T-helper 1 cell treated with Interleukin-12 subunit alpha and Interleukin-12 subunit beta and Interleukin-4 antibody, amounts not matched to agents 30 ng/mL and 1 ng/mL, for 36 hours (primary cell): ENCODE measurements at regions not wholly inside any gene's neighbourhood (a gene's known extent, or its start where the extent isn't known, plus 50 kb on each side); places are given as distances from the start of the nearest gene placed in this dataset.
"Not testable (repeated sequence)": the region's sequence is repeated elsewhere in the genome, so short reads cannot be mapped to it uniquely, and the experiment has no call there.

Experiments
- intact Hi-C: fragments of 100-400 bp; cut with micrococcal nuclease; formaldehyde crosslinking; loops from one replicate; pipeline ENCODE4 v1.15.1; 2024

DNA sequence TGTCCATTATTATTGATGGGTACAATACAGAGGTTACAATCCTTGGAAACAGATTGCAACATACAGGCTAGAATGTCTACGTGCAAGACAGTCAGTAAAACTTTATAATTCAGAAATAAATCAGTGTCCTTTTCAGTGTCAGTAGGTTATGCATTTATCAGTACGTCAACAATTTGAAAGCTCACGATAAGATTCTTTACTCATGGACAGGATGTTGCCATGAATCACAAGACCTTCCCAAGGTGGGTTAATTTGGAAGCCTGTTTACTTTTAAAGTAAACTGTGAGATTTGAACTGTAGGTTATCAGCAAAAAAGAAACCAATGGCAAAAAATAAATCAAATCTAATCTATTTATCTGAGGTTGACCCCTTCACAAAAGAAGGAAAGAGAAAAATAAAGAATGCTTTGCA, 243.9 kb upstream of the AGTR1 start:
- intact Hi-C loops, result no loop called here

DNA sequence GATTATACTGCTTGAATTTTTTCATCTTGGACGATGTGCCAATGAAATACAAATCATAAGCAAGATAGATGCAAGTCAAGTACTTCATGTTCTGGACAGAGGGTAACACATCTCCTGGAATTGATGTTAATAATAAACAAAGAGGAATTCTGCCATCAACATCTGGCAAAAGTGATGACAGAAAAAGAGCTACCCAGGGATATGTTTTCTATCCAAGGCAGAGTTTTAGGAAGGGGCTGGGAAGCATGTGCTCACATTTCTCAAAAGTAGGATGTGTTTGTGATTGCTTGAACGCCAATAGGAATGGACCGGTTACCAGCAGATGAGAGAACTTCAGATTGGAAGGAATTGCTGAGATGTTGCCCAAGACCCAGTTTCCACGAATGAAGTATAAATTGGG, 242.6 kb upstream of the AGTR1 start:
- intact Hi-C loops, result no loop called here

- intact Hi-C loops, result no loop called here
These were observed 239.8 kb upstream of the AGTR1 start for GRCh38 chr3:148457886-148458285.

- intact Hi-C loops, result no loop called here
These were observed 237.7 kb upstream of the AGTR1 start for GRCh38 chr3:148459931-148460513.

DNA sequence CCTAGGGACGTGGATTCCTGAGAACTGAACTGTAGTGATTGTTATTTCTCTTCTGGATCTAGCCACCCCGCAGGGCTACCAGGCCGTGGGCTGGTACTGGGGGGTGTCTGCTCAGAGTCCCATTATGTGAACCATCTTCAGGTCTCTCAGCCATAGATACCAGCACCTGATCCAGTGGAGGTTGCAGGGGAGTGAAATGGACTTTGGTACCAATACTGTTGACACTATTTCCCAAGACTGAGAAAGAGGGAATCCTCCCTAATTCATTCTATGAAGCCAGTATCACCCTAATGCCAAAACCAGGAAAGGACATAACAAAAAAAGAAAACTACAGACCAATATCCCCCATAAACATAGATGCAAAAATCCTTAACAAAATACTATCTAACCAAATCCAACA, 237.0 kb upstream of the AGTR1 start:
- intact Hi-C loops, result no loop called here

- intact Hi-C loops, result no loop called here
These were observed 233.5 kb upstream of the AGTR1 start for GRCh38 chr3:148464246-148464645.

- intact Hi-C loops, result no loop called here
These were observed 231.6 kb upstream of the AGTR1 start for GRCh38 chr3:148466143-148466542.

DNA sequence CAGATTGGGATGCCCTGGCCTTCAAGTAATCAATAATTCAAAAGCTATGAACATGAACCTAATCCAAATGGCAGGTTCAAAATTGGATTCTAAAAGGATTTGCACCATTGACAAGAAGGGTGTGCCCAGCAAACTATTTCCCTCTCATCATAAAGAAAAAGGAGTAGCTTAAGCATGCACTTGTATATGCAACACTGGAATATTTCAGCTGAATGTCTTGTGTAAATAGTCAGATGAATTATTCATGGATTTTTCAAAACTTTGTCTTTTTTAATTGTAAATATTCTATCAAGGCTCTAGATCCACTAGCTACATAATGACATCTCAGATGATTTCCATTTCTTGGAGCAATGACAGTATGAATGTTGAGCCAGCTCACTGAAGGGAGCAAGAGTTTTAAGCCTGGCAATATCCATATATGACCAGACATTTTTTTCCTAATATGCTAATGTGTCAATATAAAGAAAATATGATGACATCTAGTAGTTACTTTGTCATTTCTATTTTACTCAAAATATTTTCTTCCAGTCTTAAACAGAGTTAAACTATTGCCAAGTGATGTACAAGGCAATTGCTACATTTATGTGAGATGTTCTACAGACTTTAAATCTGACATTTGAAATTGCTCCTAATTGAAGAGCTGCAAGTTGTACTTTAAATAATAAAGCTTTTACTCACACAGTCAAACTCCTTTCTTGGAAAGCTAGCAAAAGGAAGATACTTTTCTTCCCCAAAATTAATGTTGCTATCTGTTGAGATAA, 230.5 kb upstream of the AGTR1 start:
- intact Hi-C loops, result no loop called here

DNA sequence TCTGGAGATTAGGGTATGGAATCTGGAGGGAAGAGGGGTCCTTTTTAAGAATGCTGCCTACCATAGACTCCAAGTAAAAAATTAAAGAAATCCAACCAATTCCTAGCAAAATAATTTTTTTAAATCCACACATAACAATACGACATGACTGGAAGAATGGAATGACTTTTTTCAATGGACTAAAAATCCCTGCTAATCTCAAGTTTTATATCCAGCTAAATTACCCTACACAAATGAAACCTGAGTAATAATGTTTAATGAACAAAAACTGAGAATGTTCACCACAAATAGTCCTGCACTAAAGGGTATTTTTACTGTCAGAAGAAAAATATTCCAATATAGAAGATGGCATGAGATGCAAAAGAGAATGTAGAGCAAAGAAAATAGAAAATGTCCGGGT, 220.3 kb upstream of the AGTR1 start:
- intact Hi-C loops, result no loop called here

GRCh38 chr3:148493631-148494030, 204.1 kb upstream of the AGTR1 start:
- intact Hi-C loops, result no loop called here

- intact Hi-C loops, result no loop called here
These were observed 203.3 kb upstream of the AGTR1 start for GRCh38 chr3:148494451-148494850.

GRCh38 chr3:148500881-148501280, 196.8 kb upstream of the AGTR1 start:
- intact Hi-C loops, result no loop called here

- intact Hi-C loops, result no loop called here
These were observed 187.6 kb upstream of the AGTR1 start for GRCh38 chr3:148510116-148510515.

DNA sequence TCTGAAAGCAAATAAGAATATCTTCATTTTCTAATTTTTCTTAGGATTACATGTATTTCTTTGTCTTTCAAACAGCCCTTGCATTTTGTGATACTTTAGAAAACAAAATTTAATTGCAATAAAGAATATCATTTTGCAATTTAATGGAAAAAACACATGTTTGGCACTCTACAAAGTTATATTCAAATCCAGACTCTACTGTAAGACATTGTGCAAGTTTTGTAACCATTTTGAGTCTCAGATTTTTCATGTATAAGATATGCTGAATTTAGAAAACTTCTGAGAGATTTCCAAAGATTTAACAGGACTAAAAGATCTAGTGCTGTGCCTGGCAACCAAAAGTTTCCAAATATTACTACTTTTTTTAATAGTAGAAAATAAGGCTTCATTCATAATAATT, 187.1 kb upstream of the AGTR1 start:
- intact Hi-C loops, result no loop called here

DNA sequence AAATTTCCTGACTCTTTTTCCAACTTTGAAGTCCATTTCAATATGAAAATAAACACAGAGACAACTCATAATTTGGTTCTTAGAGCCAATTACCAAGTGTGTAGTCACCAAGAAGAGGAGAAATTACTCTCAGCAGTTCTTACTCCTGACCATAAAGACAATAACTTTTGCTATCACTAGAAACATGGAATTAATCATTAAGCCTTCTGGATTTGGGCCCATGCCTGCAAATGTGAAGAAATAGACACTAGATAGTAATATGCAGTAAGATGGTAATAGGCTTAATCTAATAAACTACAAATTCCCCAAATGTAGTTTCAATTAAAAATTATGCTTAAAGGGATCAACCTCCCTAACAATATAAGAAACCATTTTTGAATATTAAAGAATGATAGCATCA, 185.1 kb upstream of the AGTR1 start:
- intact Hi-C loops, result no loop called here

DNA sequence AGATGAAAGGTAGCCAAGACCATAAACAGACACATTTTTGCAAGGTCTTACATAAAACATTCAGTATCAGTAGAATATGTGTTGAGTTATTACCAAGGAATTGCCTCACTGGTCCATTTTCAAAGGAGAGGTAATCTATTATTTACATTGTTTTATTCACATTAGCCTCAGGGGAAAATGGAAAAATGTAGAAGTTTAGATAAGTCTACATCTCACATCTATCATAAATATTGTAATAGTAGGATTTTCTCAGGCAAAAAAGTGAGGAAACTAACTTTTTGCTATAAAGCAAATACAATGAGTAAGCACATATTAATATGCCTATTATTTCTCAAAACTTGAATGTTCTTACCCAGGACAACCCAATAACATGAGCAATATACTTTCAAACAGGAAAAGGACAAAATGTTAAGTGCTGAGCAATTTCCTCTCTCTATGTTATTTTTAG, 184.6 kb upstream of the AGTR1 start:
- intact Hi-C loops, result no loop called here

DNA sequence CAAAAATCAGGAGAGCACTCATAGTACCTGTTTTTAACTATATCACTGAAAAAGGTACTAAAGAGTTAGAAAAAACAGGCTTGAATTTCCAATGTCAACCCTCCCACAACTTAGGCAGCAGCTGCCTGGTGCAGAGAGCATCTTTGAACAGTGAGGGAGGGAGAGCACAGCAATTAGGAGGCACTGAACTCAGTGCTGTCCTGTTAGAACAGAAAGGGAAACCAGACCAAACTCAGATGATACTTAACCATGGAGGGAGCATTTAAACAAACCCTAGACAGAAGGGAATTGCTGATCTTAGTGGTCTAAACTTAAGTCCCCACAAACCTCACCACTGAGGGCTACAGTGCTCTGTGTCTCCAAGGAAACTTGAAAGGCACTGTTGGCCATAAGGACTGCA, 179.2 kb upstream of the AGTR1 start:
- intact Hi-C loops, result no loop called here

- intact Hi-C loops, result not testable (repeated sequence)
These were observed 172.1 kb upstream of the AGTR1 start for GRCh38 chr3:148525621-148526020.

- intact Hi-C loops, result no loop called here
These were observed 169.7 kb upstream of the AGTR1 start for GRCh38 chr3:148528024-148528423.

GRCh38 chr3:148531836-148532235, 165.9 kb upstream of the AGTR1 start:
- intact Hi-C loops, result no loop called here

GRCh38 chr3:148532326-148532725, 165.4 kb upstream of the AGTR1 start:
- intact Hi-C loops, result no loop called here

- intact Hi-C loops, result no loop called here
These were observed 164.9 kb upstream of the AGTR1 start for GRCh38 chr3:148532774-148533173.
